ENCODE measurements at regions not wholly inside any gene's neighbourhood (a gene's known extent, or its start where the extent isn't known, plus 50 kb on each side); places are given as distances from the start of the nearest gene placed in this dataset.

DNA sequence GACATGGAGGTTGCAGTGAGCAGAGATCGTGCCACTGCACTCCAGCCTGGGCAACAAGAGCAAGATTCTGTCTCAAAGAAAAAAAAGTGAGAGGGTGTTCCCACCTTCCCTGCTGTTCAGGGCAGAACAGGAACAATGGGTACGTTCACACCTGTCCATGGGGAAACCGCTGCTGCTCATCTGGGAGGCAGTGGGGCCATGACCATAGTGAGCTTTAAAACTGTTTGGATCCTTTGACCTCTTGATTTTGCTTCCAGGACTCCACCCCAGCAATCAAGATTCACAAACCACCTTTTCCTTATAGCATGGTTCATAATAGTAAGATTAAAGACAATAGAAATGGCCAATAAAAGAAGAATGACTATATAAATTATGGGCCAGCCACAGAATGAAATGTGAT lies 209.2 kb downstream of the ARL4C start:
- no peak overlapping the region for H3K27ac ChIP-seq (ENCODE audit: low read length)
- peaks cover 25% of the 10 kb centered on the region for H3F3A ChIP-seq (ENCODE audit: insufficient read depth, low read length)
- no peak overlapping the region for H2AFZ ChIP-seq (ENCODE audit: low read length)
- no peaks in the 10 kb centered on the region for H4K20me1 ChIP-seq (ENCODE audit: insufficient read depth, low read length)
- H3K4me1 ChIP-seq (ENCODE audit: low read length) = peaks cover 40% of the 10 kb centered on the region
- H3K9me3 ChIP-seq (replicated peaks; ENCODE audit: insufficient read depth, low read length) = no peaks in the 10 kb centered on the region
- no peaks in the 10 kb centered on the region for H3K9me2 ChIP-seq (replicated peaks; ENCODE audit: insufficient read depth, low read length)
- H3K9ac ChIP-seq (ENCODE audit: low read length) = no peak overlapping the region
- H3K4me2 ChIP-seq (ENCODE audit: low read depth, low read length) = no peak overlapping the region
- no peak for DNase-seq
- no peak overlapping the region for H3K4me3 ChIP-seq (ENCODE audit: low read length)
- no peaks in the 10 kb centered on the region for H3K27me3 ChIP-seq (replicated peaks; ENCODE audit: insufficient read depth, low read length)
- TF ChIP-seq EZH2 (optimal IDR thresholded peaks at IDR 0.05; ENCODE audit: low read depth, low read length) = no peak
- TF ChIP-seq EZH2phosphoT487 (IDR thresholded peaks at IDR 0.05; ENCODE audit: low read length) = no peak
- TF ChIP-seq, protein P1, sequence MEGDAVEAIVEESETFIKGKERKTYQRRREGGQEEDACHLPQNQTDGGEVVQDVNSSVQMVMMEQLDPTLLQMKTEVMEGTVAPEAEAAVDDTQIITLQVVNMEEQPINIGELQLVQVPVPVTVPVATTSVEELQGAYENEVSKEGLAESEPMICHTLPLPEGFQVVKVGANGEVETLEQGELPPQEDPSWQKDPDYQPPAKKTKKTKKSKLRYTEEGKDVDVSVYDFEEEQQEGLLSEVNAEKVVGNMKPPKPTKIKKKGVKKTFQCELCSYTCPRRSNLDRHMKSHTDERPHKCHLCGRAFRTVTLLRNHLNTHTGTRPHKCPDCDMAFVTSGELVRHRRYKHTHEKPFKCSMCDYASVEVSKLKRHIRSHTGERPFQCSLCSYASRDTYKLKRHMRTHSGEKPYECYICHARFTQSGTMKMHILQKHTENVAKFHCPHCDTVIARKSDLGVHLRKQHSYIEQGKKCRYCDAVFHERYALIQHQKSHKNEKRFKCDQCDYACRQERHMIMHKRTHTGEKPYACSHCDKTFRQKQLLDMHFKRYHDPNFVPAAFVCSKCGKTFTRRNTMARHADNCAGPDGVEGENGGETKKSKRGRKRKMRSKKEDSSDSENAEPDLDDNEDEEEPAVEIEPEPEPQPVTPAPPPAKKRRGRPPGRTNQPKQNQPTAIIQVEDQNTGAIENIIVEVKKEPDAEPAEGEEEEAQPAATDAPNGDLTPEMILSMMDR (IDR thresholded peaks at IDR 0.05; ENCODE audit: low read length) = no peak
- H3K36me3 ChIP-seq (replicated peaks; ENCODE audit: insufficient read depth, low read length) = no peaks in the 10 kb centered on the region
- H3K79me2 ChIP-seq (ENCODE audit: low read length) = no peaks in the 10 kb centered on the region

DNA sequence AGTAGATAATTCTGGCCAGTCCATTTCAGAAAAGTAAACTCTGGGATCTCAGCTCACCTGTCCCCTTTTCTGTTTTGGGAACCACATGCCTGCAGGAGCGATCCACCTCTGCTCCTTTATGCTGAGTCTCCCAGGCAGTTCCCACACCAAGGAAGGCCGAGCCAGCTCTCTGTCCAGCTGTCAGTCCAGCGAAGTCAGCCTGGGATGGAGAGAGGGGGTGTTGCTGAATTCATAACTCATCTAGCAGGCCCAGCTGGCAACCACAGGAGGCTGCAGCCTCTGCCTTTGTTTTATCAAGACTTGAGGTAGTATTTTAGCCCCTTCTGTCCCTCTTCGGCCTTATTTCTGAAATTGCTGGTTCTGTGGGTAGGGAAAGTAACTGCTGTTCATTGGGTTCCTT lies 209.9 kb downstream of the ARL4C start:
- peaks cover 18% of the 10 kb centered on the region for H3F3A ChIP-seq (ENCODE audit: insufficient read depth, low read length)
- H3K9me2 ChIP-seq (replicated peaks; ENCODE audit: insufficient read depth, low read length) = no peaks in the 10 kb centered on the region
- H3K4me1 ChIP-seq (ENCODE audit: low read length) = peaks cover 33% of the 10 kb centered on the region
- H3K4me2 ChIP-seq (ENCODE audit: low read depth, low read length) = no peak overlapping the region
- H3K27ac ChIP-seq (ENCODE audit: low read length) = no peak overlapping the region
- no peak for DNase-seq
- TF ChIP-seq, protein P1 (IDR thresholded peaks at IDR 0.05; ENCODE audit: low read length) = no peak
- TF ChIP-seq EZH2 (optimal IDR thresholded peaks at IDR 0.05; ENCODE audit: low read depth, low read length) (no peak), EZH2phosphoT487 (IDR thresholded peaks at IDR 0.05; ENCODE audit: low read length) (no peak)
- no peaks in the 10 kb centered on the region for H3K36me3 ChIP-seq (replicated peaks; ENCODE audit: insufficient read depth, low read length)
- H3K27me3 ChIP-seq (replicated peaks; ENCODE audit: insufficient read depth, low read length) = no peaks in the 10 kb centered on the region
- no peak overlapping the region for H2AFZ ChIP-seq (ENCODE audit: low read length)
- no peaks in the 10 kb centered on the region for H3K79me2 ChIP-seq (ENCODE audit: low read length)
- no peak overlapping the region for H3K4me3 ChIP-seq (ENCODE audit: low read length)
- no peaks in the 10 kb centered on the region for H3K9me3 ChIP-seq (replicated peaks; ENCODE audit: insufficient read depth, low read length)
- H4K20me1 ChIP-seq (ENCODE audit: insufficient read depth, low read length) = no peaks in the 10 kb centered on the region
- no peak overlapping the region for H3K9ac ChIP-seq (ENCODE audit: low read length)

DNA sequence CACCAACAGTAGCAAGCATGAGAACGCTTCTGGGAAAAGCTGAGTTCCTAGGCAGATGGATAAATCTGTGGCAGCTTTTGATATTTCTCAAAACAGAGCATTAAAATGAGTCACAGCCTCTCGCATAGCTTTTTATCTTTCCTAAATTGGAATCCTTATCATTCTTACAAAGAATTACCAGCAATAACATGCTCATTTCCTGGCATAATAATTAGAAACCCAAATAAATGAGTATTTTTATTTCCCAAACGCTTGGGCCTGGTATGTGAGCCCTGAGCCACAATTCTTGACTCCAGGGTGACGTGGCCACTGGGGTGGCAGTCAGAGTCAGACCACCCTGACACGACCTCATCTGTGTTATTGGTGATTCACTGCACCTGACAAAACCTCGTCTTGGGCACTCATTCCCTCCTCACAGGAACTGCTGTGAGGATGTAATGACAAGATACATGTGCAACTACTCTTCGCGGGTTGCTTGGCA lies 210.7 kb downstream of the ARL4C start:
- no peak overlapping the region for H2AFZ ChIP-seq (ENCODE audit: low read length)
- peaks cover 12% of the 10 kb centered on the region; the same call in 1 of the 2 replicates for H3F3A ChIP-seq (ENCODE audit: insufficient read depth, low read length)
- TF ChIP-seq, protein P1 (IDR thresholded peaks at IDR 0.05; ENCODE audit: low read length) = no peak
- no peak for TF ChIP-seq EZH2 (optimal IDR thresholded peaks at IDR 0.05; ENCODE audit: low read depth, low read length)
- H3K4me2 ChIP-seq (ENCODE audit: low read depth, low read length) = no peak overlapping the region
- no peak overlapping the region for H3K27ac ChIP-seq (ENCODE audit: low read length)
- no peak overlapping the region for H3K4me3 ChIP-seq (ENCODE audit: low read length)
- H3K27me3 ChIP-seq (replicated peaks; ENCODE audit: insufficient read depth, low read length) = no peaks in the 10 kb centered on the region
- no peaks in the 10 kb centered on the region for H3K9me2 ChIP-seq (replicated peaks; ENCODE audit: insufficient read depth, low read length)
- H3K36me3 ChIP-seq (replicated peaks; ENCODE audit: insufficient read depth, low read length) = no peaks in the 10 kb centered on the region
- H3K9me3 ChIP-seq (replicated peaks; ENCODE audit: insufficient read depth, low read length) = no peaks in the 10 kb centered on the region
- H4K20me1 ChIP-seq (ENCODE audit: insufficient read depth, low read length) = no peaks in the 10 kb centered on the region
- H3K79me2 ChIP-seq (ENCODE audit: low read length) = no peaks in the 10 kb centered on the region
- DNase-seq = no peak
- H3K4me1 ChIP-seq (ENCODE audit: low read length) = peaks cover 25% of the 10 kb centered on the region
- no peak overlapping the region for H3K9ac ChIP-seq (ENCODE audit: low read length)
